ENCODE measurements at regions not wholly inside any gene's neighbourhood (a gene's known extent, or its start where the extent isn't known, plus 50 kb on each side); places are given as distances from the start of the nearest gene placed in this dataset.
"Not testable (repeated sequence)": the region's sequence is repeated elsewhere in the genome, so short reads cannot be mapped to it uniquely, and the experiment has no call there.

- no peaks in the 10 kb centered on the region for H3K27me3 ChIP-seq
- H3K4me3 ChIP-seq (ENCODE audit: low read depth in 1 of 2, low read length in 1 of 2), result no peak overlapping the region
- H3K9me3 ChIP-seq, result no peaks in the 10 kb centered on the region
- H3K27ac ChIP-seq, result no peak overlapping the region
- H3K4me1 ChIP-seq (ENCODE audit: control insufficient read depth in 1 of 2, insufficient read depth in 1 of 2, low read depth in 1 of 2, low read length in 1 of 2), result no peaks in the 10 kb centered on the region
- no peaks in the 10 kb centered on the region for H3K36me3 ChIP-seq
- no peak for TF ChIP-seq CTCF (IDR thresholded peaks at IDR 0.05)
These were observed 73.8 kb downstream of the RPRM start for GRCh38 chr2:153404792-153405191.

DNA sequence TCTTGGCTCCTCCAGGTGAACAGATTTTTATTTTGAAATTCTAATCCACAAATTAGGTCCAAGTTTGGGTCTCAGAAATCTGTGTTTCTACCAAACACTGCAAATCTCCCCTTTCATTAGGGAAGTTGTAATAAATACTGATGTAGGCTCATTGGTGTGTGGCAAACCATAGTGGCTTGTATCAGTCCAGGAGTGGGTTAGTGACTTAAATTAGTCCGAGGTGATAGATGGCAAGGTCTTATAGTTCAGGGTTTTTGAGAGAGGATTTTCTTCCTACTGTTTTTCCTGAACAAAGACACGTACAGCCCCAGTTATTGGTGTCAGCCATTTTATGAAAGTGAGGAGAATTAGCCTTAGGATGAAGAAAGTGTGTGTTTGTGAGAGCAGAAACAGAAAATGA lies 74.6 kb downstream of the RPRM start:
- H3K36me3 ChIP-seq, result no peaks in the 10 kb centered on the region
- H3K9me3 ChIP-seq, result no peaks in the 10 kb centered on the region
- no peak overlapping the region for H3K4me3 ChIP-seq (ENCODE audit: low read depth in 1 of 2, low read length in 1 of 2)
- H3K27me3 ChIP-seq, result no peaks in the 10 kb centered on the region
- no peak for TF ChIP-seq CTCF (IDR thresholded peaks at IDR 0.05)
- H3K4me1 ChIP-seq (ENCODE audit: control insufficient read depth in 1 of 2, insufficient read depth in 1 of 2, low read depth in 1 of 2, low read length in 1 of 2), result no peaks in the 10 kb centered on the region
- H3K27ac ChIP-seq, result no peak overlapping the region

GRCh38 chr2:153403352-153403751 lies 75.2 kb downstream of the RPRM start:
- H3K36me3 ChIP-seq; H3K4me1 ChIP-seq (ENCODE audit: control insufficient read depth in 1 of 2, insufficient read depth in 1 of 2, low read depth in 1 of 2, low read length in 1 of 2); H3K4me3 ChIP-seq (ENCODE audit: low read depth in 1 of 2, low read length in 1 of 2); H3K27me3 ChIP-seq; H3K27ac ChIP-seq; H3K9me3 ChIP-seq: not testable (repeated sequence)

- H3K4me3 ChIP-seq (ENCODE audit: low read depth in 1 of 2, low read length in 1 of 2), result no peak overlapping the region
- no peak overlapping the region for H3K27ac ChIP-seq
- TF ChIP-seq CTCF (IDR thresholded peaks at IDR 0.05), result no peak
- no peaks in the 10 kb centered on the region for H3K4me1 ChIP-seq (ENCODE audit: control insufficient read depth in 1 of 2, insufficient read depth in 1 of 2, low read depth in 1 of 2, low read length in 1 of 2)
- no peaks in the 10 kb centered on the region for H3K9me3 ChIP-seq
- H3K36me3 ChIP-seq, result no peaks in the 10 kb centered on the region
- H3K27me3 ChIP-seq, result no peaks in the 10 kb centered on the region
These were observed 83.9 kb downstream of the RPRM start for GRCh38 chr2:153394686-153395085.

DNA sequence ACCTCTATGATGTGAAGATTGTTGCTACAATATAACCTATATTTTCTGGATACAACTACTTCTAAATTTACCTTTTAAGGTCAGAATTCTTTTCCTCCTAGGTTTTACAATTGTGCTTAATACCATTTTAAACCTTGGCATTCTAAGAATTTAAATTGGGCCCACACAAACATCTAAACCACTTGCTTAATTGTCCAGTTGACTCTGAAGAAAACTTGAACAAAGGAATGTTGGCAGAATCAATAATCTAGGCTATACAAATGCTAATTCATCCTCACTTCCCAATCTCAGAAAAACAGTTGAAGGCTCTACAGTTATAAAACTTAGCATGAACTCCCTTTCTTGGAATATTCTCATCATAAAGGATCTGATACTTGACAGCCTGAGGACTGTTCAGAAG lies 84.3 kb downstream of the RPRM start:
- Histone ChIP-seq H3K27me3 (no peaks in the 10 kb centered on the region), H3K9me3 (no peaks in the 10 kb centered on the region), H3K27ac (no peak overlapping the region), H3K36me3 (no peaks in the 10 kb centered on the region), H3K4me3 (ENCODE audit: low read depth in 1 of 2, low read length in 1 of 2) (no peak overlapping the region), H3K4me1 (ENCODE audit: control insufficient read depth in 1 of 2, insufficient read depth in 1 of 2, low read depth in 1 of 2, low read length in 1 of 2) (no peaks in the 10 kb centered on the region)
- no peak for TF ChIP-seq CTCF (IDR thresholded peaks at IDR 0.05)

GRCh38 chr2:153393518-153393917 lies 85.0 kb downstream of the RPRM start:
- no peak overlapping the region for H3K27ac ChIP-seq
- TF ChIP-seq CTCF (IDR thresholded peaks at IDR 0.05), result no peak
- H3K9me3 ChIP-seq, result no peaks in the 10 kb centered on the region
- no peaks in the 10 kb centered on the region for H3K4me1 ChIP-seq (ENCODE audit: control insufficient read depth in 1 of 2, insufficient read depth in 1 of 2, low read depth in 1 of 2, low read length in 1 of 2)
- no peaks in the 10 kb centered on the region for H3K27me3 ChIP-seq
- no peak overlapping the region for H3K4me3 ChIP-seq (ENCODE audit: low read depth in 1 of 2, low read length in 1 of 2)
- H3K36me3 ChIP-seq, result no peaks in the 10 kb centered on the region

Data from neutrophil (primary cell).